GM18511 (cell line): ENCODE measurements at regions not wholly inside any gene's neighbourhood (a gene's known extent, or its start where the extent isn't known, plus 50 kb on each side); places are given as distances from the start of the nearest gene placed in this dataset.
"Not testable (repeated sequence)": the region's sequence is repeated elsewhere in the genome, so short reads cannot be mapped to it uniquely, and the experiment has no call there.

ENCODE experiments used
- ATAC-seq: cut with Tn5 transposase; IDR thresholded peaks from one replicate; pipeline ENCODE4 v1.9.1; 2021; ENCODE audit warnings: mild to moderate bottlenecking, moderate library complexity; ENCODE audit not compliant: unreplicated experiment

- not testable (repeated sequence) for ATAC-seq
Observed at GRCh38 chr6:4725136-4725760, 51.0 kb upstream of the CDYL start.

GRCh38 chr6:4724727-4725126 is 51.5 kb upstream of the CDYL start:
- not testable (repeated sequence) for ATAC-seq

GRCh38 chr6:4723383-4723782 is 52.8 kb upstream of the CDYL start:
- no peak for ATAC-seq

DNA sequence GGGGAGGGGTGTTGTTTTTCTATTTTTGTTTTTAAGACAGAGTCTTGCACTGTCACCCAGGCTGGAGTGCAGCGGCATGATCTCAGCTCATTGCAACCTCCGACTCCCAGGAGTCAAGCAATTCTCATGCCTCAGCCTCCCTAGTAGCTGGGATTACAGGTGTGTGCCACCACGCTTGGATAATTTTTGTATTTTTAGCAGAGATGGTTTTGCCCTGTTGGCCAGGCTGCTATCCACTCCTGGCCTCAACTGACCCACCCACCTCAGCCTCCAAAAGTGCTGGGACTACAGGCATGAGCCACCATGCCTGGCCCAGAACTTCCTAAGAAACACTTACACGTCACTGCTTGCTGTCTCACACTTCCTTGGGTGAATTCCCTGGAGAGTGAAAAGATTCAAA is 54.8 kb upstream of the CDYL start:
- not testable (repeated sequence) for ATAC-seq

DNA sequence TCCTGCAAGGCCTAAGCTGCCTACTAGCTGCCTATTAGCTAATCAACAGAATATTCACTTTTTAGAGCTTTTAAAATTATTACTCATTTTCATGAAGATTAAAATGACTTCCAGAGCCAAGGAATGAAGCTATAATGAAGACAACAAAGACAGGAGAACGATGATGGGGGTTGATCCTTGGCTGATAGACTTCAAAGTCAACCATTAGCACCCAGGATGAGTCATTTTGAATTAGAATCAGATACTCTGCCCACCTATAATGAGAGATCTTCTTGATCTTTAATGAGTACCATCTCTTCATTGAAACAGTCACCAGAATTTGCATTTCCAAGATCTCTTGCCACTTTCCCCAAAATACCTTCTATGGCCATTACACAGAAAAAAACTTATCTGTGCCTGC is 56.7 kb upstream of the CDYL start:
- ATAC-seq = no peak

DNA sequence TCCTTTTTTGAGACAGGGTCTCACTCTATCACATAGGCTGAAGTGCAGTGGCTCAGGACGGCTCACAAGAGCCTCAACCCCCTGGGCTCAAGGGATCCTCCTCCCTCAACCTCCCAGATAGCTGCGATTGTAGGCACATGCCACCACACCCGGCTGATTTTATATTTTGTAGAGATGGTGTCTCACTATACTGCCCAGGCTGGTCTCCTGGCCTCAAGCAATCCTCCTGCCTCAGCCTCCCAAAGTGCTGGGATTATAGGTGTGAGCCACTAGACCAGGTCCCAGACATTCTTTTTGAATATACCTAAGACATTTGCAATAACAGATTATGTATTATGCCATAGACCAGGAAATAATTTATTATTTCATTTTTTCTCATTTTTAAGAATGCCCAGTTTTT is 58.3 kb upstream of the CDYL start:
- ATAC-seq = no peak

DNA sequence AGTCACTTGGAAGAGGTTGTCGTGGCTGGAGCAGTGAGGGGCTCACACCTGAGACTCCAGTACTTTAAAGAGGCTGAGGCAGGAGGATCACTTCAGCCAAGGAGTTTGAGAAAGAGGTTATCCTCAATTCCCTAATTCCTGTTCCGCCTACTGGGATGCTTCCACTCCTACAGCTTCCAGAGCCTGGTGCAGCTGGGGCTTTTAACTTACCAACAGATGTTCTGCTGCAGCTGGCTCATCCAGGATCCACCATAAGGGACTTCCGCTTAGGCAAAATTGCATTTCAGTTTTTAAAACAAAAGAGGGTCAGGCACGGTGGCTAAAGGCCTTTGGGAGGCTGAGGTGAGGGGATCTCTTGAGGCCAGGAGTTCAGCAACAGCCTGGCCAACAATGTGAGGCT is 59.1 kb upstream of the CDYL start:
- no peak for ATAC-seq

DNA sequence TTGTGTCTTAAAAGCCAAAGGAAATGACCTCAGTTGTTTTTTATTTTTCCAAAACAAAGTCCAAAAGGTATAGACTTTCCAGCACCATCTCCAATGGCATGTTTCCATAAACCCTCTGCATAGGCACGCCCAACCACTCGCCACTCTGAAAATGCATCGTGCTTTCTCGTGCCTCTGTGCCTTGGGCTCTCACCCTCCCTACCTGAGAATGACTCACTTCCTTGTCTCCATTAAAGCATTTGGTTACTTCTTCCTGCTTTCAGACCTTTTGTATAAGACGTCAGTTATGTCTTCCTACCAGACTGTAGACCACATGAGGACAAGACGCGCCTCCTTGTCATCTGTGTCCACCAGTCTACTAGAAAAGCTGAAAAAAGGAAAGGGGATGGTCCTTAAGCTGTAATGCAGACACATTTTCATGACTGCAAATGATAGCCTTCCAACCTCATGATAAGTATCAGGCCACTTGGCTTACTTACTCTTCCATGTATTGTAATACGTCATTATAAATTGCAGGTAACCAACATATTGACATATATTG is 61.2 kb upstream of the CDYL start:
- ATAC-seq = no peak

DNA sequence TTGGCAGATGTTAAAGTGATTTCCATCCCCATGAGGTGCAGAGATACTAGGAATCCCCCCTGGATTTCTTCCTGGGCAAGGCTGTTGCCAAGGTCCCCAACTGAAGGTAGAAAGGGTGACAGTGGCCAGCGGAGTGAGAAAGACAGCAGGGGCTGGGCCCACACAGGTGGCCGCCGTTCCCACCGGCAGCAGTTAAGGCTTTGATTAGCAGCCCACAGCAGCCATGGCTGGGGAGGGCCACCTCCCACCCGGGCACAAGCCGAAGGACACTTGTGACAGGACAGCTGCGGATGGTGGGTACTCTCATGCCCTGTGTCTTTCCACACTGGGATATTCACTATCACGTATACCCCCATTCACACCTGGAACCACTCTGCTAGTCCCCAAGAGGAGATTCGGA is 63.9 kb upstream of the CDYL start:
- no peak for ATAC-seq

DNA sequence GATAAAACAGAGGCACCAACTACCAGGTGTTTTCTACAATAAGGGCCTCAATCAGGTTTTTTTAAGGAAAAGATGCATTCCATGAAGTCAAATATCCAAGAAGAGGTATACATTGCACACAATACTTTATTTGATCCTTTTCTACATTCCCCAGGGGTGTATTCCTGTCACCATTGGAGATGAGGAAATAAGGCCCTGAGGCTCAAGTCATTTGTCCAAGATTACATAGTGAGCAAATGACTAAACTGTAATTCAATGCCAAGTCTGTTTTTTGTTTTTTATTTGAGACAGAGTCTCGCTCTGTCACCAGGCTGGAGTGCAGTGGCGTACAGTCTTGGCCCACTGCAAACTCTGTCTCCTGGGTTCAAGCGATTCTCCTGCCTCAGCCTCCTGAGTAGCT is 69.2 kb upstream of the CDYL start:
- ATAC-seq = no peak

DNA sequence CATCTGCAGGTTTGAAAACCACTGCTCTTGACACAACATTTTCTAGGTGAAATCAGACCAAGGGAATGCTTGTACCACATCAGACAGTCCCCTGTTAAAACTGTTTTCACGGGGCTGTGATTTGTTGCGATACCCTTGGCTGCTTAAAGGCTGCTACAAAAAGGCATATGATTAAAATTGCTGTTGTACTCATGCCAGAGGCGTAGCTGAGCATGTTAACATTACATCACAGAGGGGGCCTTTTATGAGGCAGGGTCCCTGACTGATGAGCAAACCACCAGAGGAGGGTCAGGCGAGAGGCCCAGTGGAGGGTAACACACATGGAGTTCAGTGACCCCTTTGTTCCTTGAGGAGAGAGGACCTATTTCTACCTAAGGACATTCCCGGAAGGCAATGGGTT is 70.4 kb upstream of the CDYL start:
- no peak for ATAC-seq

GRCh38 chr6:4703382-4703781 is 72.8 kb upstream of the CDYL start:
- no peak for ATAC-seq

DNA sequence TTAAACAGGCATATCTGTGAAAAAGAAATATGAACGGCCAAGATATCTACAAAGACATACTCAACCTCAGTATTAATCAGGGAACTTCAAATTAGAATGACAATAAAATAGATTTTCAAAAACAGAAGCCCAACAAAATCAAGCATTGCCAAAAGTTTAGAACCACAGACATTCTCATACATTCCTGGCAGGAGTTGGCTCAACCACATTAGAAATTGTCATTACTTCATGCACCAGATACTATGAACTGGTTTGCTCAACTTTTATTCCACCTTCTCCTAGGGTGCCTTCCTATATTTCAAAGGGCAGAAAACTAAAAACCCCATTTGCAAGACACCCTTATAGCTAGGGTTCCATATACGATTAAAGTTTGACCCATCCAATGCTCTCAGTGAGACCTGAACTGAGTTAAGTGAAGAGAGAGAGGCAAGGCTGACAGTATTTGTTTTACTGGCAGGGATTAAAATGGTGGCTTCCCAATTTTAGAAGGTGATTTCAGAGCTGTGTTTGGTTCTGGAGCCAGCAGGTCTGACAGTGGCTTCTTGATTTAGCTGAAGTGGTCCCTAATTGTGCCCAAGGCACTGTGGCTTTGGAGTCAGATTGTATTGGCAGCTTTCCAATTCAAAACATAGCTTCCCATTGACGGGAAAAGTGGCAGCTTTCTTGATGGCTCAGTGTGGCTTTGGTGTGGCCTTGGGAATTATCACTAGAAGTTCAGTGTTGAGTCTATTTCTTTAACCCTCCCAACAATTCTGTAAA is 77.1 kb upstream of the CDYL start:
- no peak for ATAC-seq

DNA sequence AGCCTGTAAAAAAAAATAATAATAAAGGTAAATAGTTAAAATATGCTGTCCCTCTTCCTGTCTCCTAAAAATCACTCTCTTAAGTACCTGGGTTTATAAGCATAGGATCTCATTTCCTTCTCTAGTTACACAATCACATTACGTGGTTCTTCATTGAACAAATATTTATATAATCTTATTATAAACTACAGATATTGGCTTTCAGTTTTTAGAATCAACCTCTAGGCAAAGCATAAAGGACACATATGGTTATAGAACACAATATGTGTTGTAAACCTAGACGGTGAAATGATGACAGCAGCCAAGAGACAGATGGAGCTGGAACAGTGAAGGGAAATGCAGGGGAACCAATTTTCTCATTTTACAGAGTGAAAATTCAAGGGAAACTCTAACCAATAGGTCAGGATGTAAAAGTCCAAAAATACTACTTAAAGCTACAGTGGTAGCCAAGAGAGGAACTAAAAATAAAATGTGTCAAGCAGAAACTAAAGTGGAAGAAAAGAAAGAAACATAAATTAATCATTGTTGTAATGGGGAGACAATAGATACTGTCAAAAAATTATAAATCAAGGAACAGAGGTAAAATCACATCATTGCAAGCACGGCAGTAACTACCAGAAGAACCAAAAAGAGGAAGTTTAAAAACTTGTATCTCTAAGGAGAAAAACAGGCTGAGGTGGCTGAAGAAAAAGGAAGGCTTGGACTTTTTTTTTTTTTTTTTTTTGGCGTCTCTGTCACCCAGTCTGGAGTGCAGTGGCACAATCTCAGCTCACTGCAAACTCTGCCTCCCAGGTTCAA is 82.8 kb upstream of the CDYL start:
- no peak for ATAC-seq

DNA sequence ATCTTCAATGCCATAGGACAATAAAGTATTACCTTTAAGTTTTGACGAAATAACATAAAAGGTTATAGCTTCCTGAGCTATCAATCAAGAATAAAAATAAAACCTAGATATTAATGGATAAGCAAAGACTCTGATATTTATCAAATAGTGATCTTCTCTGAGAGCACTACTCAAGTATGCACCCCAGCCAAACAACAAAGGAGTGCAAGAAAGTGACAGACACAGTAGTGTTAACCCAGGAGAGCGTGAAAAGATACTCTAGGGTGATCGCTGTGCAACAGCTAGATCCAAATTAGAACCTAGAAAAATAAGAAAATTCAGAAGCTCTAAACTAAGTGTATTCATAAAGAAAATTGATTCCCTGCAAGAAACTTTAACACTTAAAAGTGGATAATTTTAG is 83.5 kb upstream of the CDYL start:
- no peak for ATAC-seq

- ATAC-seq = no peak
Observed at GRCh38 chr6:4687989-4688947, 87.9 kb upstream of the CDYL start.

DNA sequence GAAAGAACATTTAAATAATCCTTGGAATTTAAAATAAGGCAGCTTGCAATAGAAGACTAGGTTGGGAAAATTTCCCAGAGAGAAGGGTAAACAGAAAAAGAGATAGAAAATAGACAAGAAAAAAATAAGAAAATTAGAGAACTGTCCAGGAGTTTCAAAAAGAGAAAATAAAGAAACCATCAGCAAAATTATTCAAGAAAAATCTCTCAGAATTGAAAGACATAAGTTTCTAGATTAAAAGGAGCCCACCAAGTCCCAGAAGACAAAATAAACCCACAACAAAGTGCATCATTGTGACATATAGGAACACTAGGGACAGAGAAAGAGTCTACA is 88.6 kb upstream of the CDYL start:
- ATAC-seq = no peak

DNA sequence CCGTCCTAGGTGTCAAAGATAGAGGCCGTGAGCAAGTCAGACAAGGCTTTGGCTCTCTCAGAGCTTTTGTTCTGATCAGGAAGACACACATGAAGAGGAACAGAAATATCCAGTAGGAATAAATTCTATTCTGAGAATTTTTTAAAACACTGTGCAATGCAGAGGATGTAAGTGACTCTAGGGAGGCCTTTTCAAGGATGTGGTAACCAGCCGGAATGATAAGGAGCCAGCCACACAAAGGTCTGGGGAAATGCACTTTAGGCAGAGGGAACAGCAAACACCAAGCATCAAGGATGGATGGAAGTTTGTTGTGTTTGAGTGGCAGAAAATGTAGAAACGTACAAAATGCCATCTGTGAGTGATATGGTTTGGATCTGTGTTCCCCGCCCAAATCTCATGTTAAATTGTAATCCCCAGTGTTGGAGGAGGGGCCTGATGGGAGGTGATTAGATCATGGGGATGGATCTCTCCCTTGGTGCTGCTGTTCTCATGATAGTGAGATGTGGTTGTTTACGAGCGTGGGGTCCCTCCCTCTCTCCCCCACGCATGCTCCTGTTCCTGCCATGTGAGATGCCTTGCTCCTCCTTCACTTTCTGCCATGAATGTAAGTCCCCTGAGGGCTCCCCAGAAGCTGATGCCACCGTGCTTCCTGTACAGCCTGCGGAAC is 93.6 kb upstream of the CDYL start:
- no peak for ATAC-seq

DNA sequence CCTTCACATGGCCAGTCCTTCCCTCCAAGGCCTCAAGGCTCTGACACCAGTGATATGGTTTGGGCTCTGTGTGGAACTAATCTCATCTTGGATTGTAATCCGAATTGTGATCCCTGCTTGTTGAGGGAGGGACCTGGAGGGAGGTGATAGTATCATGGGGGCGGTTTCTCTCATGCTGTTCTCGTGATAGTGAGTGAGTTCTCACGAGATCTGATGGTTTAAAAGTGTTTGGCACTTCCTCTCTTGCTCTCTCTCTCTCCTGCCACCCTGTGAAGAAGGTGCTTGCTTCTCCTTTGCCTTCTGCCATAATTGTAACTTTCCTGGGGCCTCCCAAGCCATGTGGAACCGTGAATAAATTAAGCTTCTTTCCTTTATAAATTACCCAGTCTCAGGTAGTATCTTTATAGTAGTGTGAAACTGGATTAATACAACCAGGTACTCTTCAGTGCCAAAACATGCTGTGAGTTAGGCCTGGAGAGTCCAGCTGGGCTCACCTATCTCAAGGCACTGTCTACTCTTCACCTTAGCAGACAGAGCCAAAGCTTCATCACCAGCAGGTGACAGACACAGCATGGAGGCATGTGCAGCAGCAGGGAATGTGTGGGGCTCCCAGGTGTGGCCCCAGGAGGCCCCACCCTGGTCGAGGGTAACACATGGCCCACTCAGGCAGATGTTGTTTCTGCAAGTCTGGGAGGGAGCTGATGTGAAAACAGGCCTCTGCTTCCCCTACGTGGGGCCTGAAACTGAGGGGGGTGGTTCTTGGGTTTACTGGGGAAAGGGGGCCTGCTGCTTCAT is 97.5 kb upstream of the CDYL start:
- ATAC-seq = no peak

GRCh38 chr6:4677751-4678065 is 98.5 kb upstream of the CDYL start:
- ATAC-seq = no peak
